Endothelial cell of umbilical vein (primary cell): ENCODE measurements at regions not wholly inside any gene's neighbourhood (a gene's known extent, or its start where the extent isn't known, plus 50 kb on each side); places are given as distances from the start of the nearest gene placed in this dataset.

Source experiments
- BruUV-seq: library from RNA; stranded (reverse); fragments of 400-500 nt; replicated peaks from 2 replicates; lab custom pipeline; 2021; lab: Mats Ljungman, UMichigan
- CTCF ChIA-PET: fragments of 300-600, 350-600 bp; sonication (Branson Sonifier 250); formaldehyde crosslinking; loops from one replicate; lab custom pipeline; 2021; ENCODE audit warnings: antibody characterized with exemption, inconsistent platforms; lab: Charles Lee
- POLR2A ChIA-PET: fragments of 300-600, 350-600 bp; sonication (Branson Sonifier 250); formaldehyde crosslinking; loops from one replicate; lab custom pipeline; 2021; ENCODE audit warnings: antibody characterized with exemption, inconsistent platforms; lab: Charles Lee
- DNase-seq: peaks from one replicate; pipeline ENCODE4 v3.0.0-alpha.2; 2011; ENCODE audit warnings: low read depth, low spot score
- FAIRE-seq: peaks from 2 replicates; lab custom pipeline; 2011; peaks lifted over from hg19 to GRCh38; lab: Jason Lieb, UNC
- H2AFZ ChIP-seq: 2 replicates; pipeline ENCODE4 v1.6.0; 2012; ENCODE audit warnings: low read depth, low read length, control low read depth, inconsistent platforms
- H3K27ac ChIP-seq: 2 replicates; pipeline ENCODE4 v1.5.1; 2011; ENCODE audit warnings: low read depth, mild to moderate bottlenecking, control low read depth, low read length, moderate library complexity; ENCODE audit not compliant: insufficient read depth
- H3K27me3 ChIP-seq, 2 experiments: 2 replicates each; pipeline versions ENCODE4 v1.6.0 to v1.6.1; 2011; ENCODE audit warnings: low read length in 2 of 2, mixed read lengths in 1 of 2; ENCODE audit not compliant: control insufficient read depth in 2 of 2, insufficient read depth in 2 of 2
- H3K36me3 ChIP-seq, 2 experiments: 2 replicates in 1 of 2; 3 replicates in 1 of 2; pipeline ENCODE4 v1.5.1; 2011; ENCODE audit warnings: low read length in 2 of 2, mild to moderate bottlenecking in 1 of 2, moderate library complexity in 1 of 2; ENCODE audit not compliant: control insufficient read depth in 2 of 2, insufficient read depth in 2 of 2; ENCODE audit errors: extremely low read depth in 1 of 2
- H3K4me1 ChIP-seq: 3 replicates; pipeline ENCODE4 v1.5.1; 2011; ENCODE audit warnings: mild to moderate bottlenecking, low read length; ENCODE audit not compliant: control insufficient read depth, insufficient read depth; ENCODE audit errors: extremely low read depth
- H3K4me2 ChIP-seq: 2 replicates; pipeline ENCODE4 v1.6.1; 2011; ENCODE audit warnings: low read length, control low read depth, mixed read lengths; ENCODE audit not compliant: insufficient read depth
- H3K4me3 ChIP-seq, 3 experiments: fragments of 200-600 bp in 1 of 3; sonication (generic), shearing (Covaris generic) in 1 of 3; replicated peaks in 1 of 3; 2 replicates each; pipeline ENCODE4 v1.5.1; 2011 to 2016; ENCODE audit warnings: control low read depth in 3 of 3, low read length in 3 of 3, mild to moderate bottlenecking in 2 of 3, inconsistent platforms in 1 of 3, low read depth in 1 of 3, moderate library complexity in 1 of 3; ENCODE audit not compliant: insufficient read depth in 1 of 3
- H3K79me2 ChIP-seq: 2 replicates; pipeline ENCODE4 v1.6.0; 2012; ENCODE audit warnings: low read length, inconsistent platforms; ENCODE audit not compliant: control insufficient read depth, insufficient read depth
- H3K9ac ChIP-seq: replicated peaks from 2 replicates; pipeline ENCODE3; 2011; ENCODE audit warnings: low read length, control low read depth; ENCODE audit not compliant: insufficient read depth; ENCODE audit errors: extremely low read depth
- H3K9me1 ChIP-seq: replicated peaks from 3 replicates; pipeline ENCODE4 v1.6.0; 2011; ENCODE audit warnings: mild to moderate bottlenecking, low read length; ENCODE audit not compliant: control insufficient read depth, insufficient read depth; ENCODE audit errors: extremely low read depth
- H3K9me3 ChIP-seq: replicated peaks from 2 replicates; pipeline ENCODE4 v1.5.1; 2012; ENCODE audit warnings: low read length, inconsistent platforms; ENCODE audit not compliant: control insufficient read depth, insufficient read depth
- H4K20me1 ChIP-seq: replicated peaks from 2 replicates; pipeline ENCODE3; 2011; ENCODE audit warnings: mild to moderate bottlenecking, low read length; ENCODE audit not compliant: control insufficient read depth, insufficient read depth; ENCODE audit errors: extremely low read depth
- CTCF ChIP-seq, 2 donors: IDR thresholded peaks; 1 replicate in 1 of 2; 2 replicates in 1 of 2; pipeline ENCODE4 v1.5.1; 2011; ENCODE audit warnings: low read length in 2 of 2, mild to moderate bottlenecking in 2 of 2, moderate library complexity in 2 of 2, control low read depth in 1 of 2, inconsistent platforms in 1 of 2, low read depth in 1 of 2; ENCODE audit not compliant: insufficient read depth in 1 of 2; ENCODE audit errors: extremely low read depth in 1 of 2
- EZH2 ChIP-seq: IDR thresholded peaks from 2 replicates; pipeline ENCODE4 v1.6.1; 2012; ENCODE audit warnings: borderline replicate concordance, low read depth, mild to moderate bottlenecking, moderate library complexity, low read length, inconsistent platforms; ENCODE audit not compliant: severe bottlenecking
- GATA2 ChIP-seq: IDR thresholded peaks from 2 replicates; pipeline ENCODE4 v1.7.0; 2011; ENCODE audit warnings: low read depth, mild to moderate bottlenecking, moderate library complexity, mixed read lengths, low read length; ENCODE audit not compliant: insufficient read length, insufficient read depth
- MAX ChIP-seq: IDR thresholded peaks from 2 replicates; pipeline ENCODE4 v1.6.1; 2011; ENCODE audit not compliant: insufficient read depth, insufficient read length
- POLR2A ChIP-seq: IDR thresholded peaks from 2 replicates; pipeline ENCODE4 v1.6.1; 2012; ENCODE audit warnings: low read depth, mild to moderate bottlenecking, control low read depth, low read length
- POLR2AphosphoS5 ChIP-seq: IDR thresholded peaks from 2 replicates; pipeline ENCODE4 v1.6.1; 2012; ENCODE audit warnings: low read depth, mild to moderate bottlenecking, control low read depth, low read length, moderate library complexity; ENCODE audit not compliant: insufficient read depth
- dilution Hi-C: fragments of 300-500 bp; cut with MboI; formaldehyde crosslinking; loops from one replicate; pipeline ENCODE4 v1.15.0; 2019; ENCODE audit warnings: low sequenced_read_pairs; ENCODE audit not compliant: extremely low pct_ligation_motif_present
- intact Hi-C: fragments of 100-400 bp; cut with micrococcal nuclease; formaldehyde crosslinking; loops from one replicate; pipeline ENCODE4 v1.10.0; 2022

GRCh38 chr13:40309881-40310280 is 356.6 kb downstream of the FOXO1 start:
- CTCF ChIA-PET: interaction anchor here (1.1 kb wide), 1 partner anchor 240 kb away, joined by 4 read pairs; no protein-coding TSS in a partner anchor
- dilution Hi-C loops: no loop called here
- no peaks in the 10 kb centered on the region for H3K27me3 ChIP-seq
- POLR2A ChIA-PET: no interaction called here
- peak overlapping the region; percentile 53 for H2AFZ ChIP-seq
- no TSS peak for BruUV-seq
- no peak overlapping the region for H3K9ac ChIP-seq
- peaks cover 21% of the 10 kb centered on the region for H3K4me1 ChIP-seq
- no peaks in the 10 kb centered on the region for H3K79me2 ChIP-seq
- H3K9me3 ChIP-seq: no peaks in the 10 kb centered on the region
- no peaks in the 10 kb centered on the region for H3K9me1 ChIP-seq
- FAIRE-seq: no peak
- no peak overlapping the region for H3K4me3 ChIP-seq
- TF ChIP-seq GATA2 (no peak), POLR2A (no peak), CTCF (IDR thresholded peaks at IDR 0.05; ENCODE audit: extremely low read depth in 1 of 2, insufficient read depth in 1 of 2, low read depth in 1 of 2, low read length in 2 of 2) (no peak), POLR2AphosphoS5 (no peak), EZH2 (no peak), MAX (no peak)
- intact Hi-C loops: loop anchor here (5.0 to 10.0 kb wide), 5 partner anchors 195 to 528 kb away; no protein-coding TSS in a partner anchor
- no peak overlapping the region for H3K27ac ChIP-seq
- H3K36me3 ChIP-seq: no peaks in the 10 kb centered on the region
- H4K20me1 ChIP-seq: no peaks in the 10 kb centered on the region
- no peak overlapping the region for H3K4me2 ChIP-seq
- DNase-seq: no peak
